Iris pigment epithelial cell (primary cell): ENCODE measurements at regions not wholly inside any gene's neighbourhood (a gene's known extent, or its start where the extent isn't known, plus 50 kb on each side); places are given as distances from the start of the nearest gene placed in this dataset.

ENCODE experiments used
- DNase-seq: peaks from one replicate; pipeline ENCODE4 v3.0.0-alpha.2; 2011; ENCODE audit warnings: low read depth

GRCh38 chr11:57100638-57101331, 81.0 kb upstream of the LRRC55 start:
- no peak for DNase-seq

- no peak for DNase-seq
Measured at GRCh38 chr11:57103899-57104605, 77.7 kb upstream of the LRRC55 start.

- DNase-seq: no peak
Measured at GRCh38 chr11:57109331-57109730, 72.4 kb upstream of the LRRC55 start.

GRCh38 chr11:57111619-57112018, 70.1 kb upstream of the LRRC55 start:
- no peak for DNase-seq

- peak; percentile 71 for DNase-seq
Measured at GRCh38 chr11:57116654-57117053, 65.1 kb upstream of the LRRC55 start.

GRCh38 chr11:57120192-57120965, 61.4 kb upstream of the LRRC55 start:
- DNase-seq: no peak

GRCh38 chr11:57121996-57122395, 59.8 kb upstream of the LRRC55 start:
- DNase-seq: no peak

GRCh38 chr11:57123590-57123989, 58.2 kb upstream of the LRRC55 start:
- no peak for DNase-seq

- DNase-seq: no peak
Measured at GRCh38 chr11:57124505-57124904, 57.2 kb upstream of the LRRC55 start.

GRCh38 chr11:57124917-57125316, 56.8 kb upstream of the LRRC55 start:
- no peak for DNase-seq

- DNase-seq: peak; percentile 22
Measured at GRCh38 chr11:57126766-57127400, 54.9 kb upstream of the LRRC55 start.

GRCh38 chr11:57131080-57131790, 50.5 kb upstream of the LRRC55 start:
- peak; percentile 30 for DNase-seq
